GM18858 (cell line): ENCODE measurements at regions not wholly inside any gene's neighbourhood (a gene's known extent, or its start where the extent isn't known, plus 50 kb on each side); places are given as distances from the start of the nearest gene placed in this dataset.

Source experiments
- ATAC-seq: cut with Tn5 transposase; IDR thresholded peaks from one replicate; pipeline ENCODE4 v1.9.1; 2021; ENCODE audit not compliant: unreplicated experiment

DNA sequence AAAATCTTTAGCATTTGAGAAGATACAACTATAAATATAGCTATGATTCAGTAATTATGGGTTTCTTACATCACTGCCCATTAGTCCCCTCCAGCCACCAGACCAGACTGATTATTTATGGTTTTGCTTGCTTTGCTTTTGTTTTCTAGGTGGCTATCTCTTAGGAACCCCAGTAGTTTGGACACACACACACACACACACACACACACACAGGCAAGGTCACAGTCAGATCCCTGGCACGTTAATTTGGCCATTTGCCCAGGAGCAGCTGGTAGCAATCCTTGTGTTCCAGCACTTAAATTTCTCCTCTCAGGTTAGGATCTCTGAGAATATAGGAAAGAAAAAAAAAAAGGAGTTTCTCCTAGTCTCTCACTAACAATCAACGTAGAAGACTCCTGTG is 90.2 kb upstream of the RESF1 start:
- no peak for ATAC-seq

DNA sequence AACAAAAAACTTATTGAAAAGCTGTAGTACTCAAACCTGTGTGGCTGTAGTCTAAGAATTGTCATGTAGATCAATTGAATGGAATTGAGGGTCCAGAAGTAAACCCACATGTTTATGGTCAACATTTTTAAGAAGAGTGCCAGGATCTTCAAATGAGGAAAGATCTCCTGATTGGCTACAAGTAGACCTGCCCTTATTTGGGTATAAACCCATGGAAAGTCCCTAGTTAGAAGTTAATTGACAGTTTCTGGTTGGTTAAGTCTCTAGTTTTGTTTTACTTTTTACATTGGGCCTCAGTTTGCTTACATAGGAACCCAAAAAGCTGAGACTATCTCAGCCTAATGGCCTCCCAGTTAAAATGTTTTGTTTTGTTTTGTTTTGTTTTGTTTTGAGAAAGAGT is 91.9 kb upstream of the RESF1 start:
- no peak for ATAC-seq

DNA sequence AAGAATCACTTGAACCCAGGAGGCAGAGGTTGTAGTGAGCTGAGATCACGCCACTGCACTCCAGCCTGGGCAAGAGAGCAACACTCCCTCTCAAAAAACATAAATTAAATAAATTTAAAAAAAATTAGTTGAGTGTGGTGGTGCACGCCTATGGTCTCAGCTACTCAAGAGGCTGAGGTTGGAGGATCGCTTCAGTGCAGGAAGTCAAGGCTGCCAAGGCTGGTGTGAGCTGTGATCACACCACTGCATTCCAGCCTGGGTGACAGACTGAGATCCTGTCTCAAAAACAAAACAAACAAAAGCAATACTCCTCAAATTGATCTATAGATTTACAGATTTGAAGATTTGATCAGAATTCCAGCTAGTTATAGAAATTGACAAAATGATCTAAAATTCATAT is 92.7 kb upstream of the RESF1 start:
- ATAC-seq, result no peak

DNA sequence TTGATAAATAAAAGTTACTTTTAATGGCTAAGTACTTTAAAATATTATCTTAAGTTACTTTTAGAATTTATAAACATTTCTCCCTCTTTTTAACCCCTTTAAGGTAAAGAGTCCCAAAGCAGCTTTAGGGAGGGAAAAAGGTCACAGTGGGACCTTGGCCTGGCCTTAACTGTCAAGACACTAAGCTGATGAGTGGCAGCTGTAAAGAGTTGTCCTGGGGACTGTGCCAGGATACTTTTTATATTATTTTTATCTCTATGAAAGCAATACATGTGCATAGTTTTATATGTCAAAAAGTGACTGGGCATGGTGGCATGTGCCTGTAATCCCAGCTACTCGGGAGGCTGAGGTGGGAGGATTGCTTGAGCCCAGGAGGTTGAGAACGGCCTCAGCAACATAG is 94.2 kb upstream of the RESF1 start:
- ATAC-seq, result no peak

DNA sequence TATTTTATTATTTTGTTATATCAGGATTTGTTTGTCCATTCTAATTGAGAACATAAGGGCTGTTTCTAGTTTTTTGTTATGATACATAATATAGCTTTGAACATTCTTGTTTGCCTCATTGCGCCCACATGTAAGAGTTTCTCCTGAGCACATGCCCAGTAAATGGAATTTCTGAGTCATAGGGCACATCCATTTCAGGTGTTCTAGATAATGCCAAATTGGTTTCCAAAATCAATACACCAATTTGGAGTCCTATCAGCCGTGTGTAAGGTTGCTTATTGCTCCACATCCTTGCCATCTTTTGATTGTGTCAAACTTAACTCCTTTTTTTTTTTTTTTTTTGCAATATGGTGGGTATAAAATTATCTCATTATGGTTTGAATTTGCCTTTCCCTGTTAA is 97.9 kb upstream of the RESF1 start:
- ATAC-seq, result no peak

DNA sequence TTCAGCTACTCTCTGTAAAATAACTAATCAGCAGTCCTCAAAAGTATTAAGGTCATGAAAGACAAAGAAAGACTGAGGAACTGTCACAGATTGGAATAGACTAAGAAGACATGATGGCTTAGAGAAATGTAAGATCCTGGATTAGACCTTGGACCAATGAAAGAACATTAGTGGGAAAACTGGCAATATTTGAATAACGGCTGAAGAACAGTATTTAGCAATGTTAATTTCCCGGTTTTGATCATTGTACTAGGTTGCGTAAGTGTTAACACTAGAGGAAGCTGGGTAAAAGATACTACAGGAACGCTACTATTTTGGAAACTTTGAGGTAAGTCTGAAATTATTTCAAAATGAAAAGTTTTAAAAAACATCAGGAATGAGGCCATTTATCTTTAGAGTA is 98.8 kb upstream of the RESF1 start:
- ATAC-seq, result no peak

DNA sequence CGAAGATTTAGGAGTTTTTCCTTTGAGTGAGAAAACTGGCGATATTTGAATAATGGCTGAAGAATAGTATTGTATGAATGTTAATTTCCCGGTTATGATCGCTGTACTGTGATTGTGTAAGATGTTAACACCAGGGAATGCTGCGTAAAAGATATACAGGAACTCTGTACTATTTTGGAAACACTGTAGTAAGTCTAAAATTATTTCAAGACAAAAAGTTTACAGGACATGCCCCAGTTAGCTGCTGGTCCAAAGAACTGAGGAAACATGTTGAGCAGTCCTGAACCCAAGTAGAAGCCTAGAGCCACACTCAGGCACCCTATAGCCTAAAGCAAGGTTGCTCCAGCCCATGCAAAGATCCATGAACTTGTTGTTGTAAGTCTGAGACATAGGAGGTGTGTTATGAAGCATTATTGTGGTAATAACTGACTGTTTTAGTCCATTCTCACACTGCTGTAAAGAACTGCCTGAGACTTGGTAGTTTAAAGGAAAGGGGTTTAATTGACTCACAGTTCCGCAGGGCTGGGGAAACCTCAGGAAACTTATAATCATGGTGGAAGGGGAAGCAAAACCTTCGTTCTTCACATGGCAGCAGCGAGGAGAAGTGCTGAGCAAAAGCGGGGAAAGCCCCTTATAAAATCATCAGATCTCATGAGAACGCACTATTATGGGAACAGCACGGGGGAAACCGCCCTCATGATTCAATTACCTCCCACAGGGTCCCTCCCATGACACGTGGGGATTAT is 99.8 kb upstream of the RESF1 start:
- ATAC-seq, result no peak

DNA sequence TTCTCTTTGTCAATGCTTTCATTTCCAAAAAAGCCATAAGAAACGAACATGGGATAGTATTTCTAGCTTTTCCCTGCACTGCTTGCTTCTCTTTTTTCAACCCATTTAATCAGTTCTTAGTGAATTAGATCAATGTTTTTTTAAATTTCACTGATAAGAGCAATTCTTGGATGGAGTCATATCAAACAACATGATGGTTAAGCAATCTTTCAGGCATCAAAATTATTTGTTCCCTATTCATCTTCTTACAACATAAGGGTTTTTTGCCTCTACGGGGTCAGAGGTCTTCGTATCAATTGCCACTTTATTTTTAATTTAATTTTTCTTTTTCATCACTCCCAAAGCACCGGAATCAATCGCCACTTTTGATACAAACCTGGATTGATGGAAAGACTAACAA is 103.8 kb upstream of the RESF1 start:
- ATAC-seq, result no peak

DNA sequence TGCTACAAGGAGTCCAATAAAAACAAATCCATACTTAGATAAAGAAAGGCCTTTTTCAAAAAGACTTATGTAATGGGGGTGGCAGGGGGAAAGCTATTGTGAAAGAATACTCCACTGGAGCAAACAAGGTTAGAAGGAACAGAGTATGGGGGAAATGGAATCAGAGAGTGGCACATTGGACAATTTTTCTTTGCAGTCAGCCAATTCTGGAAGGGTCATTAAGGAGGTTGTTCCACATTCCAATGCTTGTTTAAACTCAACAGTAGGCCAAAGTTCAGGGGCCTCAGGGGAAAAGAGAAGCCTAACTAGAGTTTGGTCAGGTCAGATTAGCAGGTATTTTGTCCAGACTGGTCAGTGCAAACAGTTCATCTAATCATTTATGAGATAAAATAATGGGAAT is 105.2 kb upstream of the RESF1 start:
- ATAC-seq, result no peak

DNA sequence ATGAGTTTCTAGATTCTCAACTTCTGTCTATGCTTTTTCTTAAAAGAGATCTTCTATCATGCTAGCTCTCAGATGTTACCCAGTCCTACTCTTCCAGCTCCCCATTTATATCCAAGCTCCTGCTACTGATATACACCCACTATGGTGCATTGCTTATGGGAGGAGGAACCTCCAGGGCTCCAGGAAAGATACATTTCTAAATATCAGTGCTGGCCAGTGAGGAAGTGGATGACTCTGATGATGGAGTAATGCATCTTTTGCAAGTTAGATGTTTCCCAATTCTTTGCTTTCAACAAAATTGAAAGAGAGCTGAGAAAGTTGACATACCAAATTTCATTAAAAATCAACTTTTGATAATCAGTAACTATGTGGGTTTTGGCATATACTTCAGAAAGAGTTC is 105.7 kb upstream of the RESF1 start:
- ATAC-seq, result no peak

DNA sequence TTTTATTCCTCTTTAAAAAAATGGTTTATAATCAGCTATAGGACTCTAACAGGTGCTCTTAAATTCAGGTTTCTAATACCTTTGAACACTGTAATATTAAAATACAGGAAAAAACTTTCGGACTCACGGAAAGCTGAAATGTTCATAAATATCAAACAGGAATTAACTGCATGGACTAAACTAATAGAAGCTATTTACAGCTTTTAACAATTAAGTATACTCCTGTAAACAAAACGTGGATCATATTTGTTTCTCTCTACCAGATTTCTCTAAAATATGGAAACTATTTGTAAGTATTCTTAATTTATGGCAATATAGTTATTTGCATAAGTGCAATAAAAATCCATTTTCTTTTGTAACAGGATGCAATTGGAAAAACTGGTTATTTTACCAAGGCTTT is 108.9 kb upstream of the RESF1 start:
- ATAC-seq, result no peak

DNA sequence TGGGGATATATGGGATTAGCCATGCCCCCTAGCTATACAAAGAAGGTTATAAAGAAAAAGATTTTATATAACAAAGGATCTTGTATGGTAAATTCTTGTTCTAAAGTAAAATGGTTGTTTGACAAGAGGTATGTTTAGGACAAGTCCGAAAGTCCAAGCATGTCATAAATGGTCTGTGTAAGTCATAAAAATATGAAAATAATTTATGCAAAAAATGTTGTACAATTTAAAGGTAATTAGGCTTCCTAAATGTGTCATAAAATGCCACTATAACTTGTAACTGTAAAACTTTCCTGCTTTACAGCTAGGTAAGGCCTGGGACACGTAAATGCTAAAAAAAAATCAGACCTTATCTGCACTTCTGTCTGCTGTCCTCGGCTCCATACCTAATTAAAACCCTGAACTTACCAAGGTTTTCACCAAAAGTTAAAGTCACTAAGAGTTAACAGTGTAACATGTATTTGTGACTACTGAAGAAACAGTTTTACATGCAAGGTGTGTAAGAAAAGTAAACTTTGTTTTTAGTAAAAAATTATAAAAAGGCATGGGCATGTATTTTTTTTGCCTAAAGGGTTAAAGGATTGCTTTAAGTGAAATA is 110.0 kb upstream of the RESF1 start:
- ATAC-seq, result no peak

DNA sequence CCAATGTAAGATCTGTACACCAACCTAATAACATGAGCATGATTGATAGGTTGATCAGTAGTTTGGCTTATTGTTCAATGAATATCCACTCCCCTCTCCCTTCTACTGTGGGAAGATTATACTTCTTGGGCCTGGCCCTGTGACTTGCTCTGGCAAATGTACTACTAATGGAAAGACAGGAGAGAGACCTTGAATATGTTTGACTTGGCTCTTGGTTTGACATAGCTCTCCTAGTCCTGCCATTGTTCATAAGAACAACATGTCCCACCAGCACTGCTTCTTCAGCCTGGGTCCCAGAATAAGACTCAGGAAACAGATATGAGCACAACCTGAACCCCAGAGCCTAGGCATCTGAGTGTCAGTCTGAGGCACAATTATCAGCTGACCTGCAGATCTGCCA is 112.8 kb upstream of the RESF1 start:
- ATAC-seq, result no peak

DNA sequence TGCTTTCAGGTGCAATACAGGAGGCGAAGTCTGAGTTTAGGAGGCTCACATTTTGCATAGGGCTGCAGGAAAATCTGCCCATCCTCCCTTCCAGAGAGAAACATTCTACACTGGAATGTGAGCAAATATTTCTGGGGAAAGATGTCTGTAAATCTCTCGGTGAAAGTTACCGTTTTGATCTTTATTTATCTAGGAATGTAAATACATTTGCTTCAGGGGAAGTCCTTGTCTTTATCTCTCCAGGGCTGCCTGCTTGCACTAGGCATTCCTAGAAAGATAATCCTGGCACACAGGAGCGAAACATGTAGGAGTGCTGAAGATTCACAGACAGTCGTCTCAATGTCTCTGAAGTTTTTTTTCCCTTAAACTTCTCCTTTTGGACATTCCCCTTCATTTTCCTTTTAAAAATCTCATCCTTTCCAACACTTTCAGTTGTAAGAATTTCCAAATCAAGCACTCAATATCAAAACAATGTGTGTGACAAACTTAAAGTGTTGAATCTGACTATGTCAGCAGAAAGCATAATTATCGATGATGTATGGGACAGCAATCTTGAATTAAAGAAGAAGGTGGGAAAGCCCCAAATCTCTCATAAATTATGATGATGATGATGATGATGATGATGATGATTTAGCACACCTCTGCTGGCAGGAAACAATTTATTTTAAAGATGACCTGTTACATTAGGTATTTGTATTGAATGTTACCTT is 113.4 kb upstream of the RESF1 start:
- no peak for ATAC-seq

DNA sequence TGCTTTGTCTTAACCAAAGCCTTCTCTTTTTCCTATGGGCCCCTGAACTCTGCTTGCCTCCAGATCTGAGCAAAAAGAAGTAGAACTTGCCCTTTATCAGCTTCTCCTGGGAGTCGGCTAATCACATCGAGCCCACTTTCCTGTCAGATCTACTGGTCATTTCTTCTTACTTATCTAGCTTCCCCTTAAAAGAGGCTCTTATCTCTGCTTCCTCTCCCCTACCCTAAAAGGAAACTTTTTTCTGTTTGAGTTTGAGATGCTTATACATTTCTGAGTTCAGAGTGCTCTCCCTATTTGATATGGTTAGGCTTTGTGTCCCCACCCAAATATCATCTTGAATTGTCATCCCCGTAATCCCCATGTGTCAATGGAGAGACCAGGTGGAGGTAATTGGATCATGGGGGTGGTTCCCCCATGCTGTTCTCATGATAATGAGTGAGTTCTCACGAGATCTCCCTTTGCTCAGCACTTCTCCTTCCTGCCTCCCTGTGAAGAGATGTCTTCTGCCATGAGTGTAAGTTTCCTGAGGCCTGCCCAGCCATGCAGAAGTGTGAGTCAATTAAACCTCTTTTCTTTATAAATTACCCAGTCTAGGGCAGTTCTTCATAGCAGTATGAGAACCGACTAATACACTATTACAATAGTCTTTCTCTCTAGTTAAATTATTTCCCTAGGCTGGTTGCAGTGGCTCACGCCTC is 114.7 kb upstream of the AMN1 start:
- no peak for ATAC-seq

DNA sequence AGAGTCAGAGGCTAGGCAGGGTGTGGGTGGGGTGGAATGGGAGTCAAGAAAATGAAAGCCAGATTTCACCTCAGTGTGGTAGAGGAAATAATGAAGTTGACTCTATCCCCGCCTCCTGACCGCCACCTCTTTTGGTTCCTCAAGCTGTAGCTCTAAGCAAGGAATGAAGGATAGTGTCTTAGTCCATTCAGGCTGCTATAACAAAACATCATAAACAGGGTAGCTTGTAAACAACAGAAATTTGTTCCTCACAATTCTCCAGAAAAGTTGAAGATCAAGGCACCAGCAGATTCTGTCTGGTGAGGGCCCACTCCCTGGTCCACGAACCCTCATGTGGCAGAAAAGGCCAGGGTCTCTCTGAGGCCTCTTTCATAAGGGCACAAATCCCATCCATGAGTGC is 109.1 kb upstream of the AMN1 start:
- no peak for ATAC-seq

DNA sequence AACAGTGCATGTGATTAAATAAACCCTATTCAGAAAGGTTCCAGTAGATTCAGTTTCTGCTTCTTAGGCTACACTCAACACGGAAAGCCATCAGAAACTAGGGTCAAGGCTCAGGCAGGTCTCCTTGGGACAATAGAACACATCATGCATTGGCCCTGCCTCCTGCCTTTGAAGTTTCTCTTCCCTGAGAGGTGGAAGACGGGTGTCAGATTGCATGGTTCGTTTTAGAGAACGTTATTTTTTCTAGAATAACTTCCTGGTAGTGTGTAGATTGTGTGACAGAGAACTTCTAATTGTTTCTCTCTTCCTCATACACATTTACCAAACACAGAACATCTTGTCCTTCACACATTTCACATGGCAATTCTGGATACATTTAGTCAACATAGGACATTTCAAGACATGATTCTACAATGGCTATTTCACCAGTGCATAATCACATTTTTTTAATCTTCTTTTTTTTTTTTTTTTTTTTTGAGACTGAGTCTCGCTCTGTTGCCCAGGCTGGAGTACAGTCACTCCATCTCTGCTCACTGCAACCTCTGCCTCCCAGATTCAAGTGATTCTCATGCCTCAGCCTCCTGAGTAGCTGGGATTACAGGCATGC is 106.6 kb upstream of the AMN1 start:
- ATAC-seq, result no peak

DNA sequence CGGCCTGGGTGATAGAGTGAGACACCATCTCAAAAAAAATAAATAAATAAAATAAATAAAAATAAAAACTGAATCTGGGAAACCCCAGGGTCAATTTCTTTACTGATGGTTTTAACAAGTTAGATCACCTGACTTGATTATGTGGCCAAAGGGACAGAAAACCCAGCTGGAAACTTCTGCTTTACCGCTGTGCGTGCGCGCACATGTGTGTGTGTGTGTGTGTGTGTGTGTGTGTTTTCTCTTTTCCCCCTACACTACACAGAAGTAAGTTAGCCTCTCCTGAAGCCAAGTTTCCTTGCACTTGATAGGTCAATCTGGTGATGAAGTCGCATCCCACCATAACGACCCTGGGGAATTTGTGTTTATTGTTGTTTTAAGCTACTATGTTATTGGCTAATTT is 105.3 kb upstream of the AMN1 start:
- no peak for ATAC-seq

DNA sequence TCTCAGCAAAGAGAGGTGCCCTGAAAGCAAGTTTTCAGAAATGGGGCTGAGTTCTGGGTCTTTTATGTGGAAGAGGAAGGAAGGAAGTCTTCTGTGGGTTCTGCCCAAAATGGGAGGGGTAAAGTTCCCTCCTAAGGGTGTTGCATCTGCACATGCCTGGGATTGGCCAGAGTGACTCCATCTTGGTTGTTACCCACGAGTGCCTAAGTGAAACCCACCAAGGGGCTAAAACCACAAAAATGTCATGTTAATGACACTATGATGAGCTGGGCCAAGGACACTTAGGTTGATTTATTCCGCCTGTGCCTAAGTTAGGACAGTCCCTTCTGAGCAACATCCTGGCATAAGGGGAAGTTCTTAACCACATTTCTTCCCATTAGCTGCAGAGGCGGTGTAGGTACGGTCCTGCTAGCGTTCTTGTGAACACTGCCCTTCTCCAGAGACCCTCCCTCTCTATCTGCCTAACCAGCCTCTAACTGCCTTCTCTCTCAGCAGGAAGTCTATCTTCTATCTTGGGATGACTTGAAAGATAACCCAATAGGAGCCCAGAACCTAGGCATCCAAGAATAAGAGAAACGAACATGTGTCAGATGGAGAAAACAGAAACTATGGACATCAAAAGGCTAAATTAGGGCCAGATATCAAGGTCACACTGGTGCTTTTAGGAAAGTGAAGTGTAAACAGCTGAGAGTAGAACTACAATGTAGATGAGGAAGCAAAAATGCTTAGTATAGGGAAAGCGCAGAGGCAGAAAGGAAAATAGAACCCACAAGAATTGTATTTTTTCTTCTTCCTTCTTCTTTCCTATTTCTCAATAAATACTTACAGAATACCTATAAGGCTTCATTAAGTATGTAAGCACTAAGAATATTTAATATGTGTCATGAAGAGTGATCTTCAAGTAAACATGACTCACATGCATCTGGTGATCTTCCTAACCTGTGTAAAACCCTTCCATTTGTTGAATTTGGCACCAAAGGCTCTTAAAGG is 104.2 kb upstream of the AMN1 start:
- ATAC-seq, result peak; percentile 75

DNA sequence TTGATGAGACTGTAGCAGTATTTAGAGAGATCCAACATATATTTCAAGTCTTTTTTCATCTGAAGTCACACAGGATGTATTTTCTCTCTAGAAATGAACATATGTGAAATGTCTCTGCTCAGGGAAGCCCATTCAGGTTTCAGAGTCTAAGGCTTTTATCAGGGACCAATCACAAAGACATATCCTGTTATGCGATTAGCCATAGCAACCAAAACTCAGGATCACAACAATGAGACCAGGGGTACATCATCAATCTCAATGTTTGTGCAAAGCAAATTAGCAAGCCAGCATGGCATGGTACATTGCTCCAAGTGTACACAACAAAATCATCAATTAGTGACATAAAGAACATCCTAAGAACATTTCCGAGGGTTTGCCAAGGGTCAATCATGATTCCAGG is 99.2 kb upstream of the AMN1 start:
- no peak for ATAC-seq
